Immature natural killer cell (primary cell): ENCODE measurements at regions not wholly inside any gene's neighbourhood (a gene's known extent, or its start where the extent isn't known, plus 50 kb on each side); places are given as distances from the start of the nearest gene placed in this dataset.

ENCODE experiments used
- DNase-seq, 3 donors: peaks; one replicate each; pipeline ENCODE4 v3.0.0; 2022; ENCODE audit warnings: mixed read lengths in 1 of 3
- H3K27ac Mint-ChIP-seq, 6 donors: one replicate each; pipeline ENCODE4 v1.8.0; 2020; ENCODE audit warnings: mixed read lengths in 6 of 6, mild to moderate bottlenecking in 5 of 6, inconsistent platforms in 4 of 6, moderate library complexity in 3 of 6
- H3K27me3 Mint-ChIP-seq, 3 donors: one replicate each; pipeline ENCODE4 v1.8.0; 2020 to 2021; ENCODE audit warnings: low read depth in 3 of 3, mild to moderate bottlenecking in 3 of 3, mixed read lengths in 3 of 3, moderate library complexity in 3 of 3, inconsistent platforms in 1 of 3
- H3K36me3 Mint-ChIP-seq, 3 donors: one replicate each; pipeline ENCODE4 v1.8.0; 2020; ENCODE audit warnings: mixed read lengths in 3 of 3, inconsistent platforms in 2 of 3, mild to moderate bottlenecking in 2 of 3
- H3K4me1 Mint-ChIP-seq, 2 donors: one replicate each; pipeline ENCODE4 v1.8.0; 2020; ENCODE audit warnings: inconsistent platforms in 2 of 2, mild to moderate bottlenecking in 2 of 2, mixed read lengths in 2 of 2, moderate library complexity in 1 of 2
- H3K4me3 Mint-ChIP-seq, 5 donors: one replicate each; pipeline ENCODE4 v1.8.0; 2020; ENCODE audit warnings: mild to moderate bottlenecking in 5 of 5, mixed read lengths in 5 of 5, inconsistent platforms in 3 of 5, moderate library complexity in 3 of 5
- H3K9me3 Mint-ChIP-seq, 6 donors: one replicate each; pipeline ENCODE4 v1.8.0; 2020; ENCODE audit warnings: mild to moderate bottlenecking in 6 of 6, mixed read lengths in 6 of 6, inconsistent platforms in 4 of 6, moderate library complexity in 3 of 6

DNA sequence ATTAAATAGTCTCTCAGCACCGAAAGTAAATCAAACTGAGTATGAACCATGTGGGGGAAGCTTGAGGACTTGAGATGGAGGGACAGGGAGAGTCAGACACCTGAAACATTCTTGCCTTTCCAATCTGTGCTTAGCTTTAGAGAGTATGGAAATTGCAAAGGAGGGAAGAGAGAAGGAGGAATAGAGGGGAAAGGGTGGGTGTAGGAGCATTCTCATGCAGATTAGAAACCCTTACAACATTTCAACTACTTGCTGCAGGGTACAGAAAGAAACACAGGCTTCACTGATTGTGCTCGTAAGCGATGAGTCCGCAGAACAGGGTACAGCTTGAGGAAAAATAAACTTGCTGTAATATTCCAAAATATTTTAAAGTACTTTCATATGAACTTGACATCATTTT is 73.8 kb downstream of the NIBAN1 start:
- Mint-ChIP-seq H3K4me3 (no peak overlapping the region), H3K27ac (peak overlapping the region in 2 of 6 donors; percentile 58 to 78), H3K9me3 (no peaks in the 10 kb centered on the region), H3K27me3 (peaks cover 0 to 4% (median 2%) of the 10 kb centered on the region in 3 donors), H3K4me1 (peaks cover 13% of the 10 kb centered on the region in 2 donors), H3K36me3 (peaks cover 18 to 28% (median 20%) of the 10 kb centered on the region in 3 donors)
- DNase-seq: no peak

DNA sequence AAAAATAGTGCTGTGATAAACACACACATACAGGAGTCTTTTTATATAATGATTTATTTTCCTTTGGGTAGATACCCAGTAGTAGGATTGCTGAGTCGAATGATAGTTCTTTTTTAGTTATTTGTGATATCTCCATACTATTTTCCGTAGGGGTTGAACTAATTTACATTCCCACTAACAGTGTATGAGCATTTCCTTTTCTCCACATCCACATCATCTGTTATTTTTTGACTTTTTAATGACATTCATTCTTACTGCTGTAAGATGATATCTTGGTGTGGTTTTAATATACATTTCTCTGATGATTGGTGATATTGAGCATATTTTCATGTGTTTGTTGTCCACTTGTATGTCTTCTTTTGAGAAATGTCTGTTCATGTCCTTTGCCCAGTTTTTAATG is 78.3 kb downstream of the NIBAN1 start:
- Mint-ChIP-seq H3K27ac (peak overlapping the region in 2 of 6 donors; percentile 11 to 53), H3K4me1 (peaks cover 5 to 8% of the 10 kb centered on the region in 2 donors), H3K4me3 (no peak overlapping the region), H3K36me3 (peaks cover 18 to 32% (median 27%) of the 10 kb centered on the region in 3 donors), H3K27me3 (peaks cover 0 to 2% (median 0%) of the 10 kb centered on the region in 3 donors), H3K9me3 (no peaks in the 10 kb centered on the region)
- DNase-seq: no peak

GRCh38 chr1:184895086-184895485 is 79.2 kb downstream of the NIBAN1 start:
- Mint-ChIP-seq H3K36me3 (peaks cover 18 to 32% (median 27%) of the 10 kb centered on the region in 3 donors), H3K9me3 (no peaks in the 10 kb centered on the region)

GRCh38 chr1:184893695-184894094 is 80.6 kb downstream of the NIBAN1 start:
- no peaks in the 10 kb centered on the region for H3K9me3 Mint-ChIP-seq
- H3K4me1 Mint-ChIP-seq: peaks cover 18 to 19% of the 10 kb centered on the region in 2 donors
- no peak for DNase-seq
- peaks cover 14 to 34% (median 29%) of the 10 kb centered on the region in 3 donors for H3K36me3 Mint-ChIP-seq
- H3K4me3 Mint-ChIP-seq: no peak overlapping the region
- H3K27ac Mint-ChIP-seq: no peak overlapping the region
- peaks cover 0 to 6% (median 2%) of the 10 kb centered on the region in 3 donors for H3K27me3 Mint-ChIP-seq

More at GRCh38 chr1:184895086-184895485, 79.2 kb downstream of the NIBAN1 start:
- no peak for DNase-seq
- H3K27ac Mint-ChIP-seq: peak overlapping the region in 1 of 6 donors; percentile 11
- no peak overlapping the region for H3K4me3 Mint-ChIP-seq
- H3K27me3 Mint-ChIP-seq: peaks cover 0 to 6% (median 2%) of the 10 kb centered on the region in 3 donors
- peaks cover 15% of the 10 kb centered on the region in 2 donors for H3K4me1 Mint-ChIP-seq

DNA sequence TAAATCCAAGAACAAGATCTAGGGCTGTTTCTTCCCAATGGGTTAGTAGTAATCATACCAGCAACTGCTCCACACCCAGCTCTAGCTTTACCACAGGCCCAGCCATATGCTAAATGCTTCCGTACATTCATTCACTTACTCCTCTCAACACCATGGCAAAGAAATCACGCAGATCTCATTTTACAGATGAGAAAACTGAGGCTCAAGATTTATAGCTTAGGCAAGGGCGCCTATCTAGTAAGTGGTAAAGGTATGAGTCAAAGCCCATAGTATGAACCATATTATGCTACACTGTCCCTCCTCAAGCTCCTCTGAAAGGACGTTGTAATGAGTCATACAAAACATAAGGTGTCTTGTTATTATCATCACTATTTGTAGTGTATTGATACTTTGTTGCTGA is 82.2 kb downstream of the NIBAN1 start:
- Mint-ChIP-seq H3K27me3 (peaks cover 0 to 6% (median 2%) of the 10 kb centered on the region in 3 donors), H3K27ac (peak overlapping the region; percentile 1 to 89 (median 40)), H3K4me1 (peaks cover 18 to 19% of the 10 kb centered on the region in 2 donors), H3K36me3 (peaks cover 7 to 30% (median 20%) of the 10 kb centered on the region in 3 donors), H3K9me3 (no peaks in the 10 kb centered on the region), H3K4me3 (peak overlapping the region in 1 of 5 donors; percentile 74)
- DNase-seq: peak in 1 of 3 donors; percentile 22

DNA sequence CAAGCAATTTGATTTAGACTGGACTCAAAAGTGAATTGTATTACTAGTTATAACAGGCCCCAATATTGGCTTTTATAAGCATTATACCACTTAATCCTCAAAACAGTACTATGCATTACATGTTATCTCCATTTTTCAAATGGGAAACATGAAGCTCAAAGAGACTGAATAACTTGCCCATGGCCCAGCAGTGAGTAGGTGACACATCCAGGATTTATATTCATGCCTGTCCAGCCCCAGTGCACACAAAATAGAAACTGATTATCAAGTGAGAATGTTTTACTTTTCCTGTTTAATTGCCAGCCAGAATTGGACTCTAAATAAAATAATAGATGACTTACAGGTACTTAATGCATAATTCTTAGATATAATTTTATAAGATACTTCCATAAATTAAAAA is 82.9 kb downstream of the NIBAN1 start:
- peak overlapping the region; percentile 61 to 98 (median 94) for H3K27ac Mint-ChIP-seq
- peaks cover 0 to 6% (median 2%) of the 10 kb centered on the region in 3 donors for H3K27me3 Mint-ChIP-seq
- H3K4me3 Mint-ChIP-seq: peak overlapping the region in 1 of 5 donors; percentile 87
- H3K36me3 Mint-ChIP-seq: peaks cover 4 to 30% (median 16%) of the 10 kb centered on the region in 3 donors
- H3K9me3 Mint-ChIP-seq: no peaks in the 10 kb centered on the region
- peaks cover 18 to 19% of the 10 kb centered on the region in 2 donors for H3K4me1 Mint-ChIP-seq
- DNase-seq: no peak

GRCh38 chr1:184890539-184890973 is 83.8 kb downstream of the NIBAN1 start:
- H3K27ac Mint-ChIP-seq: peak overlapping the region; percentile 61 to 98 (median 94)

DNA sequence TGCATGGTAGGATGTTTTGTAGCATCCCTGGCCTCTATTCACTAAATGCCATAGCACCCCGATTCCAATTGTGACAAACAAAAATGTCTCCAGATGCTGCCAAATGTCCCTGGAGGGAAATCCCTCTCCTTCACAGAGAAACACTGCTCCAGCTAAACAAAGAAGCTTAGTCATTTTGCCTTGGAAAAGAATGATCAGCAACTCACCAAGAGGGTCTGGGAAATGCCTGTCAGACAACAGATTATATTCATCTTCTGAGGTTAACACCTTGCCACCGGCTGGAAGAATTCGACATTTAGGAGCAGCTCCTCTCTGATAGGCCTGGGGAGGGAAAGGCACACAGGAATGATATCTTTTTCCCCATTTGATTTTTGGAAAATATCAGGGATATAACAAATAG is 84.4 kb downstream of the NIBAN1 start:
- Mint-ChIP-seq H3K9me3 (no peaks in the 10 kb centered on the region), H3K4me3 (peak overlapping the region in 1 of 5 donors; percentile 87), H3K27me3 (peaks cover 0 to 6% (median 0%) of the 10 kb centered on the region in 3 donors), H3K36me3 (peaks cover 4 to 36% (median 16%) of the 10 kb centered on the region in 3 donors), H3K4me1 (peaks cover 18 to 19% of the 10 kb centered on the region in 2 donors), H3K27ac (peak overlapping the region; percentile 46 to 98 (median 78))
- DNase-seq: no peak

More at GRCh38 chr1:184890539-184890973, 83.8 kb downstream of the NIBAN1 start:
- H3K27me3 Mint-ChIP-seq: peaks cover 0 to 6% (median 0%) of the 10 kb centered on the region in 3 donors
- peaks cover 18 to 19% of the 10 kb centered on the region in 2 donors for H3K4me1 Mint-ChIP-seq
- no peaks in the 10 kb centered on the region for H3K9me3 Mint-ChIP-seq
- peaks cover 4 to 34% (median 16%) of the 10 kb centered on the region in 3 donors for H3K36me3 Mint-ChIP-seq
- DNase-seq: peak; percentile 48 to 76 (median 63)
- peak overlapping the region in 4 of 5 donors; percentile 16 to 87 (median 43) for H3K4me3 Mint-ChIP-seq

DNA sequence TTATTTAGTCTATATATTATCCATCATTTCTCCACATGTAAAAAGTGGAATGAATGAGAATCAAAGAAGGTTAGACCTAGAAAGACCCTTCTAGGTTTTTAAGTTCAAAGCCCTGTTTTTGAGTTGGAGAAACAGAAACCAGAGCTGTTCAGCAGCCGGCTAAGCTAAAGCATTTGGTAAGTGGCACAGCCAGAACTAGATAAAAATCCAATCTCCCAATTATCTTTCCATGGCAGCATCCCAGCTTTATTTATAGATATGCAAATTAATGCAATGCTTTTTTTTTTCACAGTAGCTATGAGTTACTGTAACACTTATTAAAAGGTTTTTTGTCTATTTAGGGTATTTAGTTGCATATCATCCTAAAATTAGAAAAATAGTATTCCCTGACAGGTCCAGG is 85.1 kb downstream of the NIBAN1 start:
- Mint-ChIP-seq H3K4me3 (no peak overlapping the region), H3K27me3 (peaks cover 0 to 6% (median 0%) of the 10 kb centered on the region in 3 donors), H3K27ac (no peak overlapping the region), H3K36me3 (peaks cover 4 to 36% (median 16%) of the 10 kb centered on the region in 3 donors), H3K4me1 (peaks cover 18 to 19% of the 10 kb centered on the region in 2 donors), H3K9me3 (no peaks in the 10 kb centered on the region)
- DNase-seq: no peak

- Mint-ChIP-seq H3K36me3 (peaks cover 8 to 40% (median 21%) of the 10 kb centered on the region in 3 donors), H3K9me3 (no peaks in the 10 kb centered on the region), H3K27me3 (peaks cover 0 to 6% (median 0%) of the 10 kb centered on the region in 3 donors), H3K27ac (peak overlapping the region in 1 of 6 donors; percentile 57), H3K4me1 (peaks cover 18 to 19% of the 10 kb centered on the region in 2 donors), H3K4me3 (no peak overlapping the region)
- DNase-seq: no peak
Measured at GRCh38 chr1:184888505-184888904, 85.8 kb downstream of the NIBAN1 start.

- Mint-ChIP-seq H3K9me3 (no peaks in the 10 kb centered on the region), H3K4me1 (no peaks in the 10 kb centered on the region), H3K4me3 (no peak overlapping the region), H3K27me3 (no peaks in the 10 kb centered on the region), H3K36me3 (peaks cover 11 to 29% (median 22%) of the 10 kb centered on the region in 3 donors), H3K27ac (peak overlapping the region in 2 of 6 donors; percentile 51 to 53)
- DNase-seq: no peak
Measured at GRCh38 chr1:184882957-184883815, 91.1 kb downstream of the NIBAN1 start.

- no peaks in the 10 kb centered on the region for H3K4me1 Mint-ChIP-seq
Measured at GRCh38 chr1:184881941-184882913, 92.1 kb downstream of the NIBAN1 start.

More at GRCh38 chr1:184881941-184882913, 92.1 kb downstream of the NIBAN1 start:
- no peaks in the 10 kb centered on the region for H3K27me3 Mint-ChIP-seq
- peak overlapping the region in 2 of 6 donors; percentile 5 to 68 for H3K27ac Mint-ChIP-seq
- no peaks in the 10 kb centered on the region for H3K9me3 Mint-ChIP-seq
- peaks cover 9 to 29% (median 14%) of the 10 kb centered on the region in 3 donors for H3K36me3 Mint-ChIP-seq
- DNase-seq: no peak
- no peak overlapping the region for H3K4me3 Mint-ChIP-seq
